ENCODE measurements at regions not wholly inside any gene's neighbourhood (a gene's known extent, or its start where the extent isn't known, plus 50 kb on each side); places are given as distances from the start of the nearest gene placed in this dataset.

- H3K27me3 ChIP-seq (ENCODE audit: control insufficient read depth, insufficient read depth, low read length), result no peaks in the 10 kb centered on the region
- H3K36me3 ChIP-seq (ENCODE audit: control insufficient read depth, low read depth, low read length), result no peaks in the 10 kb centered on the region
- no peak overlapping the region for H3K9ac ChIP-seq (ENCODE audit: low read length)
- no peaks in the 10 kb centered on the region for H3K9me3 ChIP-seq (ENCODE audit: control insufficient read depth, low read depth, low read length)
- H3K4me3 ChIP-seq (ENCODE audit: low read length), result no peak overlapping the region
- no peak overlapping the region for H3K27ac ChIP-seq (ENCODE audit: low read length)
- H3K4me1 ChIP-seq (ENCODE audit: control insufficient read depth, low read depth, low read length), result no peaks in the 10 kb centered on the region
Measured at GRCh38 chr4:125101719-125102118, 213.0 kb upstream of the FAT4 start.

- H3K4me1 ChIP-seq (ENCODE audit: control insufficient read depth, low read depth, low read length), result no peaks in the 10 kb centered on the region
- H3K4me3 ChIP-seq (ENCODE audit: low read length), result no peak overlapping the region
- H3K36me3 ChIP-seq (ENCODE audit: control insufficient read depth, low read depth, low read length), result no peaks in the 10 kb centered on the region
- H3K9ac ChIP-seq (ENCODE audit: low read length), result no peak overlapping the region
- no peak overlapping the region for H3K27ac ChIP-seq (ENCODE audit: low read length)
- H3K27me3 ChIP-seq (ENCODE audit: control insufficient read depth, insufficient read depth, low read length), result no peaks in the 10 kb centered on the region
- H3K9me3 ChIP-seq (ENCODE audit: control insufficient read depth, low read depth, low read length), result no peaks in the 10 kb centered on the region
Measured at GRCh38 chr4:125097729-125098128, 217.0 kb upstream of the FAT4 start.

- Histone ChIP-seq H3K27me3 (ENCODE audit: control insufficient read depth, insufficient read depth, low read length) (no peaks in the 10 kb centered on the region), H3K4me3 (ENCODE audit: low read length) (no peak overlapping the region), H3K9ac (ENCODE audit: low read length) (no peak overlapping the region), H3K36me3 (ENCODE audit: control insufficient read depth, low read depth, low read length) (no peaks in the 10 kb centered on the region), H3K27ac (ENCODE audit: low read length) (no peak overlapping the region), H3K9me3 (ENCODE audit: control insufficient read depth, low read depth, low read length) (no peaks in the 10 kb centered on the region), H3K4me1 (ENCODE audit: control insufficient read depth, low read depth, low read length) (no peaks in the 10 kb centered on the region)
Measured at GRCh38 chr4:125096662-125097061, 218.1 kb upstream of the FAT4 start.

GRCh38 chr4:125091541-125091940, 223.2 kb upstream of the FAT4 start:
- no peaks in the 10 kb centered on the region for H3K36me3 ChIP-seq (ENCODE audit: control insufficient read depth, low read depth, low read length)
- H3K27ac ChIP-seq (ENCODE audit: low read length), result no peak overlapping the region
- no peaks in the 10 kb centered on the region for H3K27me3 ChIP-seq (ENCODE audit: control insufficient read depth, insufficient read depth, low read length)
- H3K9me3 ChIP-seq (ENCODE audit: control insufficient read depth, low read depth, low read length), result no peaks in the 10 kb centered on the region
- no peak overlapping the region for H3K9ac ChIP-seq (ENCODE audit: low read length)
- no peak overlapping the region for H3K4me3 ChIP-seq (ENCODE audit: low read length)
- peaks cover 4% of the 10 kb centered on the region for H3K4me1 ChIP-seq (ENCODE audit: control insufficient read depth, low read depth, low read length)

- H3K27ac ChIP-seq (ENCODE audit: low read length), result no peak overlapping the region
- H3K4me3 ChIP-seq (ENCODE audit: low read length), result no peak overlapping the region
- no peak overlapping the region for H3K9ac ChIP-seq (ENCODE audit: low read length)
- H3K27me3 ChIP-seq (ENCODE audit: control insufficient read depth, insufficient read depth, low read length), result no peaks in the 10 kb centered on the region
- no peaks in the 10 kb centered on the region for H3K36me3 ChIP-seq (ENCODE audit: control insufficient read depth, low read depth, low read length)
- no peaks in the 10 kb centered on the region for H3K9me3 ChIP-seq (ENCODE audit: control insufficient read depth, low read depth, low read length)
- peaks cover 4% of the 10 kb centered on the region for H3K4me1 ChIP-seq (ENCODE audit: control insufficient read depth, low read depth, low read length)
Measured at GRCh38 chr4:125091101-125091500, 223.7 kb upstream of the FAT4 start.

GRCh38 chr4:125084608-125085007, 230.1 kb upstream of the FAT4 start:
- no peak overlapping the region for H3K9ac ChIP-seq (ENCODE audit: low read length)
- no peaks in the 10 kb centered on the region for H3K36me3 ChIP-seq (ENCODE audit: control insufficient read depth, low read depth, low read length)
- H3K4me1 ChIP-seq (ENCODE audit: control insufficient read depth, low read depth, low read length), result peaks cover 4% of the 10 kb centered on the region
- no peaks in the 10 kb centered on the region for H3K27me3 ChIP-seq (ENCODE audit: control insufficient read depth, insufficient read depth, low read length)
- no peak overlapping the region for H3K4me3 ChIP-seq (ENCODE audit: low read length)
- no peak overlapping the region for H3K27ac ChIP-seq (ENCODE audit: low read length)
- H3K9me3 ChIP-seq (ENCODE audit: control insufficient read depth, low read depth, low read length), result no peaks in the 10 kb centered on the region

- Histone ChIP-seq H3K4me3 (ENCODE audit: low read length) (no peak overlapping the region), H3K27me3 (ENCODE audit: control insufficient read depth, insufficient read depth, low read length) (no peaks in the 10 kb centered on the region), H3K9me3 (ENCODE audit: control insufficient read depth, low read depth, low read length) (no peaks in the 10 kb centered on the region), H3K4me1 (ENCODE audit: control insufficient read depth, low read depth, low read length) (no peaks in the 10 kb centered on the region), H3K36me3 (ENCODE audit: control insufficient read depth, low read depth, low read length) (no peaks in the 10 kb centered on the region), H3K27ac (ENCODE audit: low read length) (no peak overlapping the region), H3K9ac (ENCODE audit: low read length) (no peak overlapping the region)
Measured at GRCh38 chr4:125082729-125083417, 231.9 kb upstream of the FAT4 start.

GRCh38 chr4:125072269-125072668, 242.5 kb upstream of the FAT4 start:
- no peak overlapping the region for H3K4me3 ChIP-seq (ENCODE audit: low read length)
- no peaks in the 10 kb centered on the region for H3K27me3 ChIP-seq (ENCODE audit: control insufficient read depth, insufficient read depth, low read length)
- H3K9ac ChIP-seq (ENCODE audit: low read length), result no peak overlapping the region
- H3K9me3 ChIP-seq (ENCODE audit: control insufficient read depth, low read depth, low read length), result no peaks in the 10 kb centered on the region
- no peaks in the 10 kb centered on the region for H3K36me3 ChIP-seq (ENCODE audit: control insufficient read depth, low read depth, low read length)
- H3K27ac ChIP-seq (ENCODE audit: low read length), result no peak overlapping the region
- H3K4me1 ChIP-seq (ENCODE audit: control insufficient read depth, low read depth, low read length), result peaks cover 3% of the 10 kb centered on the region

GRCh38 chr4:125070861-125071260, 243.9 kb upstream of the FAT4 start:
- no peaks in the 10 kb centered on the region for H3K9me3 ChIP-seq (ENCODE audit: control insufficient read depth, low read depth, low read length)
- no peaks in the 10 kb centered on the region for H3K36me3 ChIP-seq (ENCODE audit: control insufficient read depth, low read depth, low read length)
- no peak overlapping the region for H3K4me3 ChIP-seq (ENCODE audit: low read length)
- no peak overlapping the region for H3K9ac ChIP-seq (ENCODE audit: low read length)
- H3K27ac ChIP-seq (ENCODE audit: low read length), result no peak overlapping the region
- H3K4me1 ChIP-seq (ENCODE audit: control insufficient read depth, low read depth, low read length), result peaks cover 3% of the 10 kb centered on the region
- H3K27me3 ChIP-seq (ENCODE audit: control insufficient read depth, insufficient read depth, low read length), result no peaks in the 10 kb centered on the region

- Histone ChIP-seq H3K9me3 (ENCODE audit: control insufficient read depth, low read depth, low read length) (no peaks in the 10 kb centered on the region), H3K36me3 (ENCODE audit: control insufficient read depth, low read depth, low read length) (no peaks in the 10 kb centered on the region), H3K27ac (ENCODE audit: low read length) (no peak overlapping the region), H3K4me3 (ENCODE audit: low read length) (no peak overlapping the region), H3K27me3 (ENCODE audit: control insufficient read depth, insufficient read depth, low read length) (no peaks in the 10 kb centered on the region), H3K4me1 (ENCODE audit: control insufficient read depth, low read depth, low read length) (no peaks in the 10 kb centered on the region), H3K9ac (ENCODE audit: low read length) (no peak overlapping the region)
Measured at GRCh38 chr4:125062115-125063050, 252.4 kb upstream of the FAT4 start.

GRCh38 chr4:125060376-125060775, 254.4 kb upstream of the FAT4 start:
- no peak overlapping the region for H3K4me3 ChIP-seq (ENCODE audit: low read length)
- H3K4me1 ChIP-seq (ENCODE audit: control insufficient read depth, low read depth, low read length), result no peaks in the 10 kb centered on the region
- no peaks in the 10 kb centered on the region for H3K27me3 ChIP-seq (ENCODE audit: control insufficient read depth, insufficient read depth, low read length)
- H3K27ac ChIP-seq (ENCODE audit: low read length), result no peak overlapping the region
- H3K9ac ChIP-seq (ENCODE audit: low read length), result no peak overlapping the region
- H3K9me3 ChIP-seq (ENCODE audit: control insufficient read depth, low read depth, low read length), result no peaks in the 10 kb centered on the region
- H3K36me3 ChIP-seq (ENCODE audit: control insufficient read depth, low read depth, low read length), result no peaks in the 10 kb centered on the region
